Mesenchymal stem cell (in vitro differentiated cells and primary cell): ENCODE measurements at regions not wholly inside any gene's neighbourhood (a gene's known extent, or its start where the extent isn't known, plus 50 kb on each side); places are given as distances from the start of the nearest gene placed in this dataset.
"Not testable (repeated sequence)": the region's sequence is repeated elsewhere in the genome, so short reads cannot be mapped to it uniquely, and the experiment has no call there.

Source experiments
- DNase-seq: peaks from one replicate; pipeline ENCODE4 v3.0.0-alpha.2; 2013
- H2AFZ ChIP-seq: one replicate; pipeline ENCODE4 v1.6.1; 2013; ENCODE audit warnings: low read depth, mild to moderate bottlenecking, control low read depth, inconsistent platforms, low read length, moderate library complexity
- H2AK5ac ChIP-seq: 2 replicates; pipeline ENCODE4 v1.6.1; 2013; ENCODE audit warnings: low read length, moderate library complexity, mild to moderate bottlenecking, inconsistent platforms; ENCODE audit not compliant: severe bottlenecking
- H2BK120ac ChIP-seq: one replicate; pipeline ENCODE4 v1.6.1; 2013; ENCODE audit warnings: low read depth, mild to moderate bottlenecking, inconsistent platforms, low read length, moderate library complexity
- H2BK12ac ChIP-seq, 2 experiments: one replicate each; pipeline ENCODE4 v1.6.1; 2013; ENCODE audit warnings: inconsistent platforms in 2 of 2, low read length in 2 of 2, mild to moderate bottlenecking in 2 of 2, moderate library complexity in 2 of 2, control low read depth in 1 of 2
- H2BK15ac ChIP-seq: one replicate; pipeline ENCODE4 v1.6.1; 2013; ENCODE audit warnings: mild to moderate bottlenecking, low read depth, inconsistent platforms; ENCODE audit not compliant: poor library complexity, severe bottlenecking
- H2BK5ac ChIP-seq: 2 replicates; pipeline ENCODE4 v1.6.1; 2013; ENCODE audit warnings: low read depth, mild to moderate bottlenecking, low read length, control low read depth, inconsistent platforms; ENCODE audit not compliant: poor library complexity, severe bottlenecking
- H3K14ac ChIP-seq, 2 experiments: one replicate each; pipeline ENCODE4 v1.6.1; 2013; ENCODE audit warnings: inconsistent platforms in 2 of 2, low read length in 2 of 2, control low read depth in 1 of 2, mild to moderate bottlenecking in 1 of 2, moderate library complexity in 1 of 2
- H3K18ac ChIP-seq, 2 experiments: one replicate each; pipeline ENCODE4 v1.6.1; 2013; ENCODE audit warnings: inconsistent platforms in 2 of 2, low read length in 2 of 2, control low read depth in 1 of 2, low read depth in 1 of 2, mild to moderate bottlenecking in 1 of 2
- H3K23ac ChIP-seq, 2 experiments: one replicate each; pipeline ENCODE4 v1.6.1; 2013; ENCODE audit warnings: inconsistent platforms in 2 of 2, low read length in 2 of 2, mild to moderate bottlenecking in 2 of 2, moderate library complexity in 2 of 2, control low read depth in 1 of 2
- H3K27ac ChIP-seq: 2 replicates; pipeline ENCODE4 v1.5.1; 2013; ENCODE audit warnings: mild to moderate bottlenecking, moderate library complexity, low read length, control low read depth, inconsistent platforms; ENCODE audit not compliant: poor library complexity, severe bottlenecking
- H3K27me3 ChIP-seq, 2 experiments: 2 replicates each; pipeline versions ENCODE4 v1.6.1 to v1.7.0; 2013; ENCODE audit warnings: low read length in 2 of 2, mild to moderate bottlenecking in 2 of 2, moderate library complexity in 2 of 2, control low read depth in 1 of 2, inconsistent platforms in 1 of 2; ENCODE audit not compliant: control insufficient read depth in 1 of 2, insufficient read depth in 1 of 2
- H3K36me3 ChIP-seq, 2 experiments: 2 replicates each; pipeline versions ENCODE4 v1.6.1 to v1.7.0; 2013; ENCODE audit warnings: low read length in 2 of 2, control low read depth in 1 of 2, inconsistent platforms in 1 of 2, low read depth in 1 of 2, mild to moderate bottlenecking in 1 of 2; ENCODE audit not compliant: insufficient read depth in 2 of 2, control insufficient read depth in 1 of 2
- H3K4ac ChIP-seq, 2 experiments: one replicate each; pipeline ENCODE4 v1.6.1; 2013; ENCODE audit warnings: inconsistent platforms in 2 of 2, low read length in 2 of 2, mild to moderate bottlenecking in 2 of 2, moderate library complexity in 2 of 2, control low read depth in 1 of 2, low read depth in 1 of 2
- H3K4me1 ChIP-seq: 2 replicates; pipeline ENCODE4 v1.6.1; 2013; ENCODE audit warnings: low read depth, low read length, control low read depth; ENCODE audit not compliant: control insufficient read depth, insufficient read depth
- H3K4me2 ChIP-seq: 2 replicates; pipeline ENCODE4 v1.6.1; 2013; ENCODE audit warnings: low read length, mild to moderate bottlenecking, inconsistent platforms; ENCODE audit not compliant: poor library complexity, severe bottlenecking
- H3K4me3 ChIP-seq, 2 experiments: 2 replicates each; pipeline versions ENCODE4 v1.5.1 to v1.7.0; 2013; ENCODE audit warnings: low read length in 2 of 2, mild to moderate bottlenecking in 2 of 2, control low read depth in 1 of 2, low read depth in 1 of 2; ENCODE audit not compliant: insufficient read depth in 1 of 2
- H3K79me1 ChIP-seq: replicated peaks from 2 replicates; pipeline ENCODE4 v1.6.1; 2013; ENCODE audit warnings: mild to moderate bottlenecking, control low read depth, low read length, inconsistent platforms; ENCODE audit not compliant: poor library complexity, severe bottlenecking
- H3K9ac ChIP-seq: 2 replicates; pipeline ENCODE4 v1.7.0; 2013; ENCODE audit warnings: mild to moderate bottlenecking, low read length, moderate library complexity
- H3K9me3 ChIP-seq: 2 replicates; pipeline ENCODE4 v1.7.0; 2013; ENCODE audit warnings: mild to moderate bottlenecking, low read length; ENCODE audit not compliant: control insufficient read depth
- H4K8ac ChIP-seq: one replicate; pipeline ENCODE4 v1.6.1; 2013; ENCODE audit warnings: inconsistent platforms, mild to moderate bottlenecking, low read length, moderate library complexity
- H4K91ac ChIP-seq: one replicate; pipeline ENCODE4 v1.6.1; 2013; ENCODE audit warnings: mild to moderate bottlenecking, low read length, inconsistent platforms
- WGBS: methylation state at CpG from one replicate; pipeline ENCODE4 v1.1.7; 2013; ENCODE audit warnings: mixed read lengths; 5-methylcytosine and 5-hydroxymethylcytosine counted together

GRCh38 chrX:129255516-129255915 is 267.8 kb downstream of the SMARCA1 start:
- H3K27me3 ChIP-seq, H3K27ac ChIP-seq, H3K4me3 ChIP-seq, H3K18ac ChIP-seq, H2AFZ ChIP-seq, H2BK15ac ChIP-seq, H3K4ac ChIP-seq, H3K4me1 ChIP-seq, H3K36me3 ChIP-seq, H2BK12ac ChIP-seq, H3K4me2 ChIP-seq, H4K91ac ChIP-seq, H3K23ac ChIP-seq, DNase-seq, H3K79me1 ChIP-seq, H3K14ac ChIP-seq, H2AK5ac ChIP-seq, H2BK5ac ChIP-seq, H2BK120ac ChIP-seq, H3K9ac ChIP-seq, H4K8ac ChIP-seq: not testable (repeated sequence)
- WGBS, result 90% methylated on average over 4 of the region's 5 CpGs
- H3K9me3 ChIP-seq, result peaks cover 11% of the 10 kb centered on the region

- Histone ChIP-seq H2BK15ac (no peak overlapping the region), H4K91ac (no peak overlapping the region), H3K23ac (no peak overlapping the region), H2AFZ (no peak overlapping the region), H2BK12ac (no peak overlapping the region), H3K18ac (no peak overlapping the region), H2AK5ac (no peak overlapping the region), H2BK120ac (no peak overlapping the region), H3K36me3 (no peaks in the 10 kb centered on the region), H3K9me3 (peaks cover 6% of the 10 kb centered on the region), H3K9ac (no peak overlapping the region), H3K4ac (no peak overlapping the region), H3K27ac (no peak overlapping the region), H4K8ac (no peak overlapping the region), H2BK5ac (no peak overlapping the region), H3K4me1 (no peaks in the 10 kb centered on the region), H3K27me3 (no peaks in the 10 kb centered on the region), H3K79me1 (no peaks in the 10 kb centered on the region), H3K4me3 (no peak overlapping the region), H3K4me2 (no peak overlapping the region), H3K14ac (no peak overlapping the region)
- no peak for DNase-seq
- no CpG with 5 or more reads among the region's 3 CpGs for whole genome bisulfite sequencing
These were observed 273.7 kb downstream of the SMARCA1 start for GRCh38 chrX:129249563-129249962.

- Histone ChIP-seq H3K9ac (no peak overlapping the region), H3K4me1 (no peaks in the 10 kb centered on the region), H3K27me3 (no peaks in the 10 kb centered on the region), H3K14ac (no peak overlapping the region), H2AK5ac (no peak overlapping the region), H3K23ac (no peak overlapping the region), H2BK12ac (no peak overlapping the region), H3K9me3 (peaks cover 6% of the 10 kb centered on the region), H3K27ac (no peak overlapping the region), H3K4ac (no peak overlapping the region), H3K4me3 (no peak overlapping the region), H2BK120ac (no peak overlapping the region), H2AFZ (no peak overlapping the region), H3K79me1 (no peaks in the 10 kb centered on the region), H2BK5ac (no peak overlapping the region), H2BK15ac (no peak overlapping the region), H4K8ac (no peak overlapping the region), H3K36me3 (no peaks in the 10 kb centered on the region), H3K4me2 (no peak overlapping the region), H3K18ac (no peak overlapping the region), H4K91ac (no peak overlapping the region)
- no peak for DNase-seq
- 36% methylated on average over 3 of the region's 3 CpGs for WGBS
These were observed 275.6 kb downstream of the SMARCA1 start for GRCh38 chrX:129247642-129248041.

- WGBS, result no CpG with 5 or more reads among the region's 2 CpGs
- no peak overlapping the region for H2BK120ac ChIP-seq
- no peak overlapping the region for H3K4me3 ChIP-seq
- H3K36me3 ChIP-seq, result no peaks in the 10 kb centered on the region
- no peak for DNase-seq
- no peaks in the 10 kb centered on the region for H3K27me3 ChIP-seq
- no peak overlapping the region for H3K18ac ChIP-seq
- H2BK5ac ChIP-seq, result no peak overlapping the region
- no peak overlapping the region for H4K8ac ChIP-seq
- no peak overlapping the region for H2BK12ac ChIP-seq
- H3K4me2 ChIP-seq, result no peak overlapping the region
- no peak overlapping the region for H2BK15ac ChIP-seq
- no peak overlapping the region for H3K27ac ChIP-seq
- H2AK5ac ChIP-seq, result no peak overlapping the region
- H3K4ac ChIP-seq, result no peak overlapping the region
- no peak overlapping the region for H3K9ac ChIP-seq
- no peak overlapping the region for H3K14ac ChIP-seq
- H3K4me1 ChIP-seq, result no peaks in the 10 kb centered on the region
- H3K23ac ChIP-seq, result no peak overlapping the region
- no peak overlapping the region for H4K91ac ChIP-seq
- no peak overlapping the region for H2AFZ ChIP-seq
- peaks cover 3% of the 10 kb centered on the region for H3K9me3 ChIP-seq
- no peaks in the 10 kb centered on the region for H3K79me1 ChIP-seq
These were observed 283.9 kb downstream of the SMARCA1 start for GRCh38 chrX:129239371-129239770.
